Vagina (tissue), 2 donors: ENCODE measurements at regions not wholly inside any gene's neighbourhood (a gene's known extent, or its start where the extent isn't known, plus 50 kb on each side); places are given as distances from the start of the nearest gene placed in this dataset.

Experiments used
- DNase-seq, 2 donors: peaks; one replicate each; pipeline ENCODE4 v3.0.0-alpha.2; 2017; ENCODE audit errors: extremely low spot score in 2 of 2
- H3K27ac ChIP-seq: fragments of 200-600 bp; sonication (generic); one replicate; pipeline ENCODE4 v1.5.1; 2019
- H3K27me3 ChIP-seq: fragments of 200-600 bp; sonication (generic); one replicate; pipeline ENCODE4 v1.5.1; 2019
- H3K36me3 ChIP-seq, 2 donors: fragments of 200-600 bp; sonication (generic); one replicate each; pipeline ENCODE4 v1.5.1; 2017 to 2019
- H3K4me1 ChIP-seq: fragments of 200-600 bp; sonication (generic); one replicate; pipeline ENCODE4 v1.5.1; 2019
- H3K4me3 ChIP-seq, 2 donors: fragments of 200-600 bp; sonication (generic); 1 replicate in 1 of 2; 2 replicates in 1 of 2; pipeline ENCODE4 v1.5.1; 2016 to 2019
- H3K9me3 ChIP-seq: fragments of 200-600 bp; sonication (generic); one replicate; pipeline ENCODE4 v1.5.1; 2019
- POLR2A ChIP-seq, 2 donors: fragments of 450-650 bp; IDR thresholded peaks; one replicate each; pipeline ENCODE4 v1.6.1; 2017; ENCODE audit warnings: antibody characterized with exemption in 2 of 2, mild to moderate bottlenecking in 2 of 2, moderate library complexity in 2 of 2
- POLR2AphosphoS5 ChIP-seq, 2 donors: sonication (generic); formaldehyde crosslinking; IDR thresholded peaks; one replicate each; pipeline ENCODE4 v1.9.0; 2017; ENCODE audit warnings: antibody characterized with exemption in 2 of 2, mild to moderate bottlenecking in 2 of 2, low read depth in 1 of 2; ENCODE audit not compliant: insufficient read depth in 1 of 2
- intact Hi-C: fragments of 100-400 bp; cut with DNase I; formaldehyde crosslinking; loops from one replicate; pipeline ENCODE4 v1.15.1; 2023
- TF ChIP-seq, protein P1 (sequence below), 3 experiments: fragments of 450-650 bp in 2 of 3; fragments of 200-600 bp in 1 of 3; sonication (generic) in 1 of 3; IDR thresholded peaks; one replicate each; pipeline ENCODE4 v1.5.1; 2017 to 2019; ENCODE audit warnings: antibody characterized with exemption in 3 of 3, mild to moderate bottlenecking in 2 of 3, moderate library complexity in 2 of 3

DNA sequence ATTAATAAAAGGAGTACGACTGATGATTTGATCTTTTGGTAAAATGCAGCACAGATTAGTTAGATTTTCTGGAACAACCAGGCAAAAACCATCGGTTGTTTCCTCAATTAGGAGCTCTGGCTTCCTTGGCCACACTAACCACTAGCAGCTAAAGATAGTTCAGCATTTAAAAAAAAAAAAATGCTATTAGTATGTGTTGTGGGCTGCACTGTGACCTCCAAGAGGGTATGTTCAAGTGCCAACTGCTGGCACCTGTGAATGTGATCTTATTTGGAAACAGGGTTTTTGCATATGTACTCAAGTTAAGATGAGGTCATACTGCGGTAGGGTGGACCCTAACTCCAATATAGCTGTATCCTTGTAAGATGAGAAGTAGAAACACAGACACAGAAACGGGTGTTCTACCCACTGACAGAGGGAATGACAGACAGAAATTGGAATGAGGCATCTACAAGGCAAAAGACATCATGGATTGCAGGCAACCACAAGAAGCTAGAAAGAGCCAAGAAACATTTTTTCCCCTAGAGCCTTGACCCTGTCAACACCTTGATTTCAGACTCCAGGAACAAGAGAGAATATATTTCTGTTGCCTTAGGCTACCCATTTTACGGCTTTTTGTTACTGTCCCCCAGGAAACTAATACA is 534.6 kb upstream of the ROBO2 start:
- H3K9me3 ChIP-seq = no peaks in the 10 kb centered on the region
- TF ChIP-seq, protein P1, sequence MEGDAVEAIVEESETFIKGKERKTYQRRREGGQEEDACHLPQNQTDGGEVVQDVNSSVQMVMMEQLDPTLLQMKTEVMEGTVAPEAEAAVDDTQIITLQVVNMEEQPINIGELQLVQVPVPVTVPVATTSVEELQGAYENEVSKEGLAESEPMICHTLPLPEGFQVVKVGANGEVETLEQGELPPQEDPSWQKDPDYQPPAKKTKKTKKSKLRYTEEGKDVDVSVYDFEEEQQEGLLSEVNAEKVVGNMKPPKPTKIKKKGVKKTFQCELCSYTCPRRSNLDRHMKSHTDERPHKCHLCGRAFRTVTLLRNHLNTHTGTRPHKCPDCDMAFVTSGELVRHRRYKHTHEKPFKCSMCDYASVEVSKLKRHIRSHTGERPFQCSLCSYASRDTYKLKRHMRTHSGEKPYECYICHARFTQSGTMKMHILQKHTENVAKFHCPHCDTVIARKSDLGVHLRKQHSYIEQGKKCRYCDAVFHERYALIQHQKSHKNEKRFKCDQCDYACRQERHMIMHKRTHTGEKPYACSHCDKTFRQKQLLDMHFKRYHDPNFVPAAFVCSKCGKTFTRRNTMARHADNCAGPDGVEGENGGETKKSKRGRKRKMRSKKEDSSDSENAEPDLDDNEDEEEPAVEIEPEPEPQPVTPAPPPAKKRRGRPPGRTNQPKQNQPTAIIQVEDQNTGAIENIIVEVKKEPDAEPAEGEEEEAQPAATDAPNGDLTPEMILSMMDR (IDR thresholded peaks at IDR 0.05) = no peak
- TF ChIP-seq POLR2AphosphoS5 (IDR thresholded peaks at IDR 0.05; ENCODE audit: insufficient read depth in 1 of 2, low read depth in 1 of 2) (no peak), POLR2A (IDR thresholded peaks at IDR 0.05) (no peak)
- no peak overlapping the region for H3K27ac ChIP-seq
- no peak for DNase-seq
- no peak overlapping the region for H3K4me3 ChIP-seq
- H3K4me1 ChIP-seq = no peaks in the 10 kb centered on the region
- H3K27me3 ChIP-seq = no peaks in the 10 kb centered on the region
- H3K36me3 ChIP-seq = no peaks in the 10 kb centered on the region
- intact Hi-C loops = no loop called here

DNA sequence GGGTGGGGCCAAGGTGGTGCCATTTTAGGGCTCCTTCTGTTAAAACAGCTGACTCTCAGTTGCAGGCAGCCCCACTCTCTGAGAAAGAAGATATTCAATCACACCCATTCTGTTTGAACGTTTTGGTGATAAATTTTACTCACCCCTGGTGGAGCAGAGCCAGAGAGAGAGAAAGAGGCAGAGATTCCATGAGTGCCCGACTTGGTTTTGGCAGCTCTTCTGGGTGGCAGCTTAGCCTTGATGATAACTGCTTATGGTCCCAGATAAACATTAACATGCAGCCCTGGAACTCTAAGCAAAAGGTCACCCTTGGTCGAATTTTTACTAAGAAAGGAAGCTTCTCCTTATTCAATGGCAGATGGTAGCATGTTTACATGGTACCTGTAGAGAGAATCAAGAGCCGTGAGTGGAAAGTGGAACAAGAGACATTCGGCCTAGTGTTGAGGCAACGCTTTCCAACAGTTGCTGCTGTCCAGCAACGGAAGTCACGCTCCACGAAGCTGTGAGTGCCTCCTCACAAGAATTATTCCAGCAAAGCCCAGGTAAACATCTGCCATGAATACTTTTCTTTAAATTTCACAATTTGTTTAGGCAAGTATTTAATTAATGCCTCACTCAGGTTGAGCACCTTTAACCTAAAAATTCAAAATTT is 530.6 kb upstream of the ROBO2 start:
- no peaks in the 10 kb centered on the region for H3K36me3 ChIP-seq
- DNase-seq = no peak
- H3K4me1 ChIP-seq = no peaks in the 10 kb centered on the region
- intact Hi-C loops = no loop called here
- no peaks in the 10 kb centered on the region for H3K27me3 ChIP-seq
- H3K4me3 ChIP-seq = no peak overlapping the region
- TF ChIP-seq POLR2A (IDR thresholded peaks at IDR 0.05) (no peak), POLR2AphosphoS5 (IDR thresholded peaks at IDR 0.05; ENCODE audit: insufficient read depth in 1 of 2, low read depth in 1 of 2) (no peak)
- TF ChIP-seq, protein P1 (IDR thresholded peaks at IDR 0.05) = no peak
- no peak overlapping the region for H3K27ac ChIP-seq
- H3K9me3 ChIP-seq = no peaks in the 10 kb centered on the region

DNA sequence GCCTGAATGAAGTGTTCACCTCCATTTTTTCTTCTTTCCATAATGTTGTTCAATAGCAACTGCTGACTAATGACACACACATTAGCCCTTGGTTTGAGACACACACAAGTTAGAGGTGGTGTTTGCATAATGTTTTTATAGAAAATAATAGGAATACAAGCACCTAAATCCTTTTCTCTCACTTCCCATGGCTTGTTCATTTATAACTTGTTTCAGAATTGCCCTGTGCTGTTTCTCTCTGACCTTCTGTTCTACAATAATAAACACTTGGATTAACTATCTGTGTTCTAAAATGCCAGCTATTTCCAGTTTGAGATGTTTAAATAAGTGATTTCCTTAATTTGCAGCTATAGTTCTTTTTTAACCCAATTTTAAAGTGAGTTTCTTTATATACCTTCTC is 525.1 kb upstream of the ROBO2 start:
- Histone ChIP-seq H3K36me3 (no peaks in the 10 kb centered on the region), H3K27ac (no peak overlapping the region), H3K4me1 (no peaks in the 10 kb centered on the region), H3K9me3 (no peaks in the 10 kb centered on the region), H3K4me3 (no peak overlapping the region), H3K27me3 (no peaks in the 10 kb centered on the region)
- no peak for DNase-seq
- intact Hi-C loops = no loop called here
- TF ChIP-seq POLR2A (IDR thresholded peaks at IDR 0.05) = no peak

DNA sequence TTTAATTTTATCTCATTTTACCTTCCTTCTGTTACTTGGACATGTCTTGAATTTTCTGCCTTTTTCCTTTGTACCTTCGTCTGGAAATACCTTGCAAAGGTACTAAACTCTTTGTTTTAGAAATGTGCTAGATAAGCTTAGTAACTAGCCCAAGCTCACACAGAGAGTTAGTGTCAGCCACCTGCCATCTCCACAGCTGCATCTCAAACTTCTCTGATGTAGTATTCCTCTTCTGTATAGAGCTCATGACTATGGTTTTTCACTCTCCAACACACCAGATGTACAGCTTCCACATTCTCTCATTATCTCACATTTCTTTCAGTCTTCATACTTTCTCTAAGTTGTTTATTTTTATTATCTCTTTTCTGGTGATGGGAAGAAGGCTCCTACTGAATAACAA is 516.6 kb upstream of the ROBO2 start:
- H3K27ac ChIP-seq = no peak overlapping the region
- TF ChIP-seq POLR2AphosphoS5 (IDR thresholded peaks at IDR 0.05; ENCODE audit: insufficient read depth in 1 of 2, low read depth in 1 of 2) (no peak), POLR2A (IDR thresholded peaks at IDR 0.05) (no peak)
- TF ChIP-seq, protein P1 (IDR thresholded peaks at IDR 0.05) = no peak
- no peaks in the 10 kb centered on the region for H3K9me3 ChIP-seq
- intact Hi-C loops = no loop called here
- H3K4me1 ChIP-seq = no peaks in the 10 kb centered on the region
- no peaks in the 10 kb centered on the region for H3K36me3 ChIP-seq
- no peaks in the 10 kb centered on the region for H3K27me3 ChIP-seq
- DNase-seq = no peak
- H3K4me3 ChIP-seq = no peak overlapping the region

DNA sequence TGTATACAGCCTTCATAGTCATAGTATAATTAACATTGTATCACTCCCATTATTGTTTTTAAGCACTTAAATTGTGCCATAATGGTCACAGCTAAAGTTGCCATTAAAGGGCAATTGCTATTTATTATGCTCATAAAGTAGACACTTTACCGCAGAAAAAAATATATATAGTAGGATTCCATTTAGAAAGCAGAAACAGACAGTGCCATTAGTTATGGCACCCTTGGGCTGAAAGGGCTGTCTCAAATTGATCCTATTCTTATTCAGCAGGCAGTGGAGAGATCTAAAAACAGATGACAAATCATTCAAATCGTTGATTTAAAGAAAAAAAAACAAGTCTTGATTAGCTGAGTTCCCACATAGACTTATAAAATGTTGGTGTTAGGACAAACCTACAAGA is 514.2 kb upstream of the ROBO2 start:
- Histone ChIP-seq H3K9me3 (no peaks in the 10 kb centered on the region), H3K27me3 (no peaks in the 10 kb centered on the region), H3K4me1 (no peaks in the 10 kb centered on the region), H3K4me3 (no peak overlapping the region), H3K27ac (no peak overlapping the region), H3K36me3 (no peaks in the 10 kb centered on the region)
- TF ChIP-seq POLR2A (IDR thresholded peaks at IDR 0.05) (no peak), POLR2AphosphoS5 (IDR thresholded peaks at IDR 0.05; ENCODE audit: insufficient read depth in 1 of 2, low read depth in 1 of 2) (no peak)
- TF ChIP-seq, protein P1 (IDR thresholded peaks at IDR 0.05) = no peak
- intact Hi-C loops = no loop called here
- DNase-seq = no peak
